WTC11 (cell line): ENCODE measurements at regions not wholly inside any gene's neighbourhood (a gene's known extent, or its start where the extent isn't known, plus 50 kb on each side); places are given as distances from the start of the nearest gene placed in this dataset.

ENCODE experiments used
- ATAC-seq: fragments of 200-7000 bp; cut with Tn5 transposase; 2 replicates; pipeline ENCODE4 v1.10.0; 2021; ENCODE audit warnings: mild to moderate bottlenecking, moderate library complexity
- CTCF ChIA-PET: fragments of 300-600 bp; sonication (Branson Sonifier 250); formaldehyde crosslinking; loops from one replicate; lab custom pipeline; 2021; ENCODE audit warnings: antibody characterized with exemption; lab: Charles Lee
- POLR2A ChIA-PET: fragments of 350-600 bp; sonication (Branson Sonifier 250); formaldehyde crosslinking; loops from one replicate; lab custom pipeline; 2021; ENCODE audit warnings: antibody characterized with exemption; lab: Charles Lee
- DNase-seq: peaks from one replicate; pipeline ENCODE4 v3.0.0; 2021; ENCODE audit warnings: low spot score
- H3K27ac Mint-ChIP-seq: 2 replicates; pipeline ENCODE4 v1.8.0; 2021; ENCODE audit warnings: mixed read lengths
- H3K27me3 Mint-ChIP-seq: 2 replicates; pipeline ENCODE4 v1.8.0; 2021; ENCODE audit warnings: low read depth, mild to moderate bottlenecking, moderate library complexity, mixed read lengths
- H3K36me3 Mint-ChIP-seq: 2 replicates; pipeline ENCODE4 v1.8.0; 2021; ENCODE audit warnings: mixed read lengths
- H3K4me1 Mint-ChIP-seq: 2 replicates; pipeline ENCODE4 v1.8.0; 2022; ENCODE audit warnings: mixed read lengths
- H3K4me3 Mint-ChIP-seq: 2 replicates; pipeline ENCODE4 v1.8.0; 2021; ENCODE audit warnings: mild to moderate bottlenecking, moderate library complexity, mixed read lengths
- H3K9me3 Mint-ChIP-seq: 2 replicates; pipeline ENCODE4 v1.8.0; 2021; ENCODE audit warnings: mixed read lengths
- ATF1 ChIP-seq: sonication (generic); formaldehyde crosslinking; IDR thresholded peaks from 2 replicates; pipeline ENCODE4 v1.8.1; 2023; ENCODE audit warnings: mild to moderate bottlenecking, moderate library complexity, missing genetic modification reagents
- ATF3 ChIP-seq: sonication (generic); formaldehyde crosslinking; conservative IDR thresholded peaks from 2 replicates; pipeline ENCODE4 v1.8.1; 2022; ENCODE audit warnings: mild to moderate bottlenecking, missing genetic modification reagents
- CREB1 ChIP-seq: sonication (generic); formaldehyde crosslinking; IDR thresholded peaks from 2 replicates; pipeline ENCODE4 v1.8.0; 2023; ENCODE audit warnings: mild to moderate bottlenecking, missing genetic modification reagents
- ERG ChIP-seq: fragments of 250-450 bp; sonication (Bioruptor Pico); IDR thresholded peaks from 2 replicates; pipeline ENCODE4 v1.8.0; 2021; ENCODE audit warnings: mild to moderate bottlenecking
- GRHL2 ChIP-seq: fragments of 250-450 bp; sonication (Bioruptor Pico); IDR thresholded peaks from 2 replicates; pipeline ENCODE4 v1.8.0; 2022; ENCODE audit warnings: mild to moderate bottlenecking, moderate library complexity; ENCODE audit not compliant: insufficient replicate concordance, severe bottlenecking
- JUN ChIP-seq: sonication (generic); formaldehyde crosslinking; IDR thresholded peaks from 2 replicates; pipeline ENCODE4 v1.8.0; 2023; ENCODE audit warnings: mild to moderate bottlenecking, missing genetic modification reagents
- KAT7 ChIP-seq: sonication (generic); formaldehyde crosslinking; IDR thresholded peaks from 2 replicates; pipeline ENCODE4 v1.8.1; 2023; ENCODE audit warnings: missing genetic modification reagents, mild to moderate bottlenecking, borderline replicate concordance
- PRDM15 ChIP-seq: sonication (generic); formaldehyde crosslinking; IDR thresholded peaks from 2 replicates; pipeline ENCODE4 v1.8.0; 2022; ENCODE audit warnings: missing genetic modification reagents
- PREB ChIP-seq: sonication (generic); formaldehyde crosslinking; IDR thresholded peaks from 2 replicates; pipeline ENCODE4 v1.8.1; 2022; ENCODE audit warnings: mild to moderate bottlenecking, missing genetic modification reagents, moderate library complexity, borderline replicate concordance
- SP1 ChIP-seq: sonication (generic); formaldehyde crosslinking; conservative IDR thresholded peaks from 2 replicates; pipeline ENCODE4 v1.8.1; 2022; ENCODE audit warnings: missing genetic modification reagents
- TEAD1 ChIP-seq: sonication (generic); formaldehyde crosslinking; IDR thresholded peaks from 2 replicates; pipeline ENCODE4 v1.8.0; 2022; ENCODE audit warnings: mild to moderate bottlenecking, missing genetic modification reagents
- ZBTB43 ChIP-seq: sonication (generic); formaldehyde crosslinking; IDR thresholded peaks from 2 replicates; pipeline ENCODE4 v1.8.1; 2023; ENCODE audit warnings: mild to moderate bottlenecking, missing genetic modification reagents
- ZNF121 ChIP-seq: sonication (generic); formaldehyde crosslinking; IDR thresholded peaks from 2 replicates; pipeline ENCODE4 v1.8.0; 2023; ENCODE audit warnings: missing genetic modification reagents
- ZNF232 ChIP-seq: sonication (generic); formaldehyde crosslinking; IDR thresholded peaks from 2 replicates; pipeline ENCODE4 v1.8.0; 2022; ENCODE audit warnings: mild to moderate bottlenecking, missing genetic modification reagents
- ZNF281 ChIP-seq: sonication (generic); formaldehyde crosslinking; IDR thresholded peaks from 2 replicates; pipeline ENCODE4 v1.8.0; 2023; ENCODE audit warnings: mild to moderate bottlenecking, missing genetic modification reagents
- ZNF317 ChIP-seq: sonication (generic); formaldehyde crosslinking; IDR thresholded peaks from 2 replicates; pipeline ENCODE4 v1.8.1; 2023; ENCODE audit warnings: low read depth, mild to moderate bottlenecking, moderate library complexity, missing genetic modification reagents, borderline replicate concordance
- ZNF425 ChIP-seq: fragments of 250-450 bp; sonication (Bioruptor Pico); conservative IDR thresholded peaks from 2 replicates; pipeline ENCODE4 v1.9.0; 2021; ENCODE audit warnings: mild to moderate bottlenecking
- ZNF671 ChIP-seq: fragments of 250-450 bp; sonication (Bioruptor Pico); IDR thresholded peaks from 2 replicates; pipeline ENCODE4 v1.8.0; 2021; ENCODE audit warnings: mild to moderate bottlenecking

GRCh38 chr2:60386436-60386835 lies 167.0 kb downstream of the BCL11A start:
- CTCF ChIA-PET: interaction anchor here (1.0 kb wide), 1 partner anchor 288 kb away, joined by 3 read pairs; no protein-coding TSS in a partner anchor
- POLR2A ChIA-PET: no interaction called here
- H3K9me3 Mint-ChIP-seq: no peaks in the 10 kb centered on the region
- H3K4me3 Mint-ChIP-seq: no peak overlapping the region
- H3K4me1 Mint-ChIP-seq: peaks cover 16% of the 10 kb centered on the region
- ATAC-seq (no peak), DNase-seq (no peak)
- H3K36me3 Mint-ChIP-seq: no peaks in the 10 kb centered on the region
- TF ChIP-seq CREB1 (no peak), ATF1 (CRISPR knock-in tag) (no peak), ZNF317 (CRISPR knock-in tag) (no peak), ZNF281 (CRISPR knock-in tag) (no peak), ZBTB43 (CRISPR knock-in tag) (no peak), SP1 (CRISPR knock-in tag) (no peak), ZNF671 (CRISPR knock-in tag) (no peak), PRDM15 (CRISPR knock-in tag) (no peak), GRHL2 (no peak), ZNF232 (CRISPR knock-in tag) (no peak), PREB (no peak), ZNF121 (CRISPR knock-in tag) (no peak), ERG (CRISPR knock-in tag) (no peak), JUN (no peak), KAT7 (no peak), ATF3 (CRISPR knock-in tag) (no peak), ZNF425 (CRISPR knock-in tag) (no peak), TEAD1 (CRISPR knock-in tag) (no peak)
- H3K27me3 Mint-ChIP-seq: no peaks in the 10 kb centered on the region; the same call in 1 of the 2 replicates
- no peak overlapping the region for H3K27ac Mint-ChIP-seq
